ENCODE measurements at regions not wholly inside any gene's neighbourhood (a gene's known extent, or its start where the extent isn't known, plus 50 kb on each side); places are given as distances from the start of the nearest gene placed in this dataset.

DNA sequence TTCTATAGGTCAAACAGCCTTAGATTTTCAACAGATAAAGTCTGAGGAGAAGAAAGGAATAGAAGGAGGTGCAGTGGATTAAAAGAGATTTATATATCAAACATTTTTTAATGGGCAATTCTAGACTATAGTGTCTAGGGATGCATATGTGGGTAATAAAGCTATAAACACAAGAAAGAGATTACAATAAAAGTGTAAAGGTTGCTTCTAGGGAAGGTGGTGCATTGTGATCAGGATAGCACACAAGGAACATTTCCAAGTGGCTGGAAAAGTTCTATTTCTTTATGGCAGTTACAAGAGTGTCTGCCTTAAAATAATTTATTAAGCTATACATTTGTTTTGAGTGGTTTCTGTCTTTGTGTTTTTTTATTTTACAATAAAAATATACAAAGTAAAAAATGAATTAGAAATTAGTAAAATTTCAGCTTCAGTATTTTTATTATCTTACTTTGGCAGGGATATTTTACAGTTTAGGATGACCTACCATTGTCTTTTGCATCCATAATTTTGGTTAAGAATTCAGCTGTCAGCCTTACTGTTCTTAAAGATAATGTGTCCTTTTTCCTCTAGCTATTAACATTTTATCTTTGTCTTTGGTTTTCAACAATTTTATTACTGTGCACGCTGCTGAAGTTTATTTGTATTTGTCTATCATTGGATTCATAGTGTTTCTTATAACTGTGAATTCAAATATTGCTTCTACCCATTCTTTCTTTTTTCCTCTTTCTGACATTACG, 221.8 kb downstream of the LACC1 start:
- DNase-seq, result no peak

DNA sequence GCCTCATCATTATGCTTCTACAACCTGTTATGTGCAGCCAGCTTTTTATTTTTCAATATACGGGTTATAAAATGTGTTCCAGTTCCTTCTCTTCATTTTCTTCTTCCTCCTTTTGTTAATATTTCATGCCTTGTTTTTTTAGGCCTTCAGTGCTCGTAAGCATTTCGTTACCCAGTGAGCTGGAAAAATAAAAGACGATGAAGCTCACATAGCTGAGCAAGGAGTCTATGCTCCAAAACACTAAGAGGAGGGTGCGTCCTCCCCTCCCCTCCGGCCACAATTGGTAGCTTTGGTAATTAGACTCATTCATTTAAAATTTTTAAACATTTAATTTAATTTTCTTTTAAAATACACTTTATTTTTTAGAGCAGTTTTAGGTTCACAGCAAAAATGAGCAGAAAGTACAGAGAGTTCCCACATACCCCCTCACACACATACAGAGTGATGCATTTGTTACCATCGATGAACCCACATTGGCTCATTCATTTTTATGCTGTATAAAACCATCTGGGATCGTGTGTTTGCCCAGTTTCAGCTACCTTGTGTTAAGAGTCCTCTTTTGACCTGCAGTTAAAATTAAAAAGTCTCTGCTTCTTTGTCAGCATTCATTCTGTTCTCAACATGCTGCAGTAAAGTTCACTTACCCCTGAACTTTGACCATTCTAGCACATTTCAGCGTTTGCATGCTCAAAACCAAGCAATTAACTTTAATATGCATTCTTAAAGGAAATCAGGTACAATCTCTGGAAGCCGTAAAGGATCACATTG, 223.9 kb downstream of the LACC1 start:
- DNase-seq, result no peak

DNA sequence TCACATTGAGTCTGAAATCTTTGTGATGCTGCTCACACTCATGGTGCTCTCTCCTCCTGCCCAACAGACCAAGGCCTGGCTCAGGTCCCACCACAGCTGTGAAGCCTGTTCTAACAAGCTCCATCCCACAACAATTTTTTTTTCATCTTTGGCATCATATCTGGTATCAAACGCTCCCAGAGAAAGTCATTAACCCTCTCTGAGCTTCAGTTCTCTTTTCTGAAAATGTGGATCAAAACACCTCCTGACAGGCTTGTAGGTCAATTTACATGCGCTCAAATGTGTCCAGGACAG, 224.4 kb downstream of the LACC1 start:
- no peak for DNase-seq

- no peak for DNase-seq
Measured at GRCh38 chr13:44104969-44105368, 225.3 kb downstream of the LACC1 start.

GRCh38 chr13:44106266-44107152, 226.8 kb downstream of the LACC1 start:
- DNase-seq, result no peak

GRCh38 chr13:44107357-44108121, 227.8 kb downstream of the LACC1 start:
- no peak for DNase-seq

DNA sequence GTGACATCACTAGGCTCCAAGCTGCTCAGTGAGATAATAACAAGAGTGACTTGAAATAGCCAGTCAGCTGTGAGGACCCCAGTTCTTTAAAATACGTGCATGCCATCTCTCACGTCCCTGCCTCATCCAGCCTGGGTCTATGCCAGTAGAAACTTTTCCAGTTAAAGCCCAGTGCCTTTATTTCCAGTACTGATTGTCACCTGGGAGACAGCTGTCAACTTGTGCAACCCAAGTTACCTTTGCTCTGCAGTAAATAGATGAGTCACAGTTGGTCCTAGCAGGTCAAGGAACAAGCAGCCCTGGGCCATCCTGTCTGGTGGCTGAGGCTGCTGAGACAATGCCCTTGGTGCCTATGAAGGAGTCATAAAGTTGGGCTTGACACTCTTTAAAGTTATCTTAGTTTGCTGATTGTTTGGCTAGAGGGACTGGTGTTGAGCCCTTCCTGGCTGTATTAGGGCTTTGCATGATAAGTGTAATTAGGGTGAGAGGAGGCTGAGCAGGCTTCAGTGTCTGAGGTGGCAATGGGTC, 228.7 kb downstream of the LACC1 start:
- no peak for DNase-seq

DNA sequence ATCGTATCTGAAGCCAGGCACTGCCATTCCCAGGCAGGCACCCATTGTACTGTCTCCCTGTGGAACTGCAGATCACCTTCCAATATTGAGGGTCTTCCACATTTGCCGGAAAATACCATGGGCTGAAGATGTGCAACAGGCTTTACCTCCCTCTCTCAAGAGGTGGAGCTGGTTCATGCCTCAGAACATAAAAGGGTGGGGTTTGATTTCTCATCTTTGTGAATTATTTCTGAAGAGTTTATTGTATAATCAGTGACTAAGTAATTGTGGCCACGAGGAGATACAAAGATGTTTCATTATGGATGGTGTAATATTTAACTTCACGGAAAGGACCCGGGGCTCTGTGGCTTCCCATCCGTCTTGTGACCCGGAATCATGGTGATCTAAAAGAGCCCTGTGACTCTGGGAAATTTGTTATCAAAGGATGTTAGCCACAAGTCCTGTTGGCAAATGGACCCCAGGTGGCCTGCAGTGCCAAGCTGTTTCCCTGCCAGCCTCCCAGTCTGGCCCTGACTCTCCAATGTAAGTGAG, 230.5 kb downstream of the LACC1 start:
- no peak for DNase-seq

- no peak for DNase-seq
Measured at GRCh38 chr13:44111701-44112100, 232.0 kb downstream of the LACC1 start.

- DNase-seq, result no peak
Measured at GRCh38 chr13:44112700-44113329, 233.1 kb downstream of the LACC1 start.

DNA sequence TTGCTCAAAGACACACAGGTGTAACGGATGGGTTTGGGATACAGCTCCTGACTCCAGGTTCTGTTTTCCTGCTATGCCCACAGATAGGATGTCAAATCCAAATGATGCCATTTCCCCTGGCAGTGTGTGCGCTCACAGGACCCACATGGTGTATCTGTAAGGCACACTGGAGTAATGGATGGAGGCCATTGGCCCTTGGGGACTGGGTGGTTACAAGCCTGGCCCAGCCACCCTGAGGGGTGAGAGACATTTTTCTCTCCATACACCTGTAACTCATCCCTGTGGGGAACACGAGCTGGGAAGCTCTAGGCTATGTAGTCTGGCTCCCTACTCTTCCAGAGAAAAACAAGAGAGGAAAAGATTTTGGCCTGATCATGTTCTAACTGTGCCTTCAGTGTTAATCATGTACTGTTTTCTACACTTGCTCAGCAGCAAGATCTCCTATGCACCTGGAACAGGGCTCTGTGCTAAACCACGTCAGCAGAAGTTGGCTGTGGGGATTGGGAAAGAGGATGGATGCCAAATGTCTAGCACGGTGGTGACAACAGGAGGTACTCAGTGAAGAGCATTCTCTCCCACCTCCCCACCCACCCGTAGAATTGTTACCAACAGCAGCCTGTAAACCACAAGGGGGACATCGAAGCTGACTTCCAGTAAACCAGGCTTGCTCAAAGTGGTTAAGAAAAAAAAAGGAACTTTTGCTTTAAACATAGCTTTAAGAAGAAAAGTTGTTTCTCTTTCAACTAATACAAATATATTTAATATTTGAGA, 237.0 kb downstream of the LACC1 start:
- DNase-seq, result no peak

- DNase-seq, result no peak
Measured at GRCh38 chr13:44117351-44117750, 237.6 kb downstream of the LACC1 start.

GRCh38 chr13:44117816-44118215, 238.1 kb downstream of the LACC1 start:
- DNase-seq, result no peak

- no peak for DNase-seq
Measured at GRCh38 chr13:44118881-44119280, 239.2 kb downstream of the LACC1 start.

GRCh38 chr13:44120043-44120442, 240.3 kb downstream of the LACC1 start:
- DNase-seq, result no peak

DNA sequence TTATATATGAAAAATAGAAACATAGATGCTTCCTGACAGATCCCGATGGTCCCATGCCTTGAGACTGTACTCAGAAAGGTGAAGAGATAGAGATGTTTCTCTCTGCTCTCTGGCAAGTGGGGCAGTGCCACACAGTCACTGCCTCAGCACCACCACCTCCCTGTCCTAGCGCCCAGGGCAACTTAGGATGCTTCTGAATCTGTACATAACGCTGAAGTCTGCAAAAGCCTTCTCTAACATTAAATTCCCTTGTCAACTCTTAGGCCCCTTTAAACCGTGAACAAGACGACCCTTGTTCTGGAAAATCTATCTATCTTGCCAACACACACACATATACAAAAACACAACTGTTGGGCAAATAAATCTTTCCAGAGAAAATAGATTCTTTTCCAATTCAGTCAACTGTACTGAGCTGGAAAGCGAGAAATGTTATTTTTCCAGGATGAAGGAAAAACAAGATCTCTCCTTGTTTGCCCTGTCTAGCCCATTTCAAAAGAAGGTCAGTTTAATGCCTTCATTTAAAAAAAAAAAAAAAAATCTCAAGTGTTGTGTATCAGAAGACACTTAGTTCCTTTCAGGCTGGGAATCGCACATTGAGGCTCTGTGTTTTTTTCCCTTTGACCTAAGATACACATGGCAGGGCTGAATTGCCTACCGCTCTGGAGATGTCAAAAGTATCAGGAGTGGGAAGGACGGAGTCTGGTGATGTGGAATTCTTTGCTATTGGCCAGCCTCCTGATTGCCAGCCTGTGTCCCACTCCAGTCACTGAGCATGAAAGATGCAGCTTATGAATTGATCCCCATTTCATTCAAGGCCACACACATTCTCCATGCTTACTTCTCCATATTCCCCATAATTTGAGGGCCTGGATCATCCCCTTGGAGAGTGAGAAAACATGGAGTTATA, 241.4 kb downstream of the LACC1 start:
- DNase-seq, result no peak

- DNase-seq, result no peak
Measured at GRCh38 chr13:44124352-44124751, 244.6 kb downstream of the LACC1 start.

GRCh38 chr13:44125943-44126469, 246.3 kb downstream of the LACC1 start:
- DNase-seq, result no peak

DNA sequence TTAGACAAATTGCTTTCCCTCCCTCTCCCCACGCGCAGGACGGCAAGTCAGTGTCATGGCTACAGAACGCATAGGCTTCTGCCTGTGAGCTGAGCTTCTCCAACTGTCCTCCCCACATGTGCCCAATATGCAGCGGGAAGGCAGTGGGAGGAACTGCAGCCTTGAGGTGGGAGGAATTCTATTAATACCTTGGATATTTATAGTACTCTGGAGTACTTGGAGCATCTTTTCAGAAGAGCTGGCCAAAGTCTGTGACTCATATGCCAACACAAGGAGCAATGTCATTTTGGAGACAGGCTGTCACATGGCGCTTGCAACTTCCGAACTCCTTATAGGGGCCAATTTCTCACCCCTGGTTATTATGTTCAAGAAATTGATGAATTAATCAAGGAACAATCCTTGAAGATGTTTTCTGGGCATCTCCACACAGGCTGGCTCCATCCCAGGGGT, 245.0 kb upstream of the SERP2 start:
- no peak for DNase-seq

DNA sequence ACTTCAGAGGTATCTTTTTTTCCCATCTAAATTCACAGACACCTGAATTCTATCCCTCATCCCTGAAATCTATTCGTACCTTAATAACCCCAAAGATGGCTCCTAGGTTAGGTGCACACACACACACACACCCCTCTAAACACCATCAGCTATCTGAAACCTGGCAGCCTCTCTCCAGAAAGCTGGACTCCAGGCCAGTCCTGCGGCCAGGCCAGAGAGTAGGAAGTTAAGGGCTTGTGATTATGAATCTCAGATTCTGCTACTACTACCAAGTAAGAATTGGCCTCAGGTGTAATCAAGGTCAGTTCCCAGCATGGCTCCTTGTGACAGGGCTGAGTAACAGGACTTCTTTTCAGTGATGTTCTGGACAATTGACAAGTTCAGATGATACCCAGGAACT, 244.2 kb upstream of the SERP2 start:
- no peak for DNase-seq
